PC-3 (cell line): ENCODE measurements at regions not wholly inside any gene's neighbourhood (a gene's known extent, or its start where the extent isn't known, plus 50 kb on each side); places are given as distances from the start of the nearest gene placed in this dataset.

ENCODE experiments used
- ATAC-seq: fragments of 200-7000 bp; cut with Tn5 transposase; 2 replicates; pipeline ENCODE4 v1.9.1; 2020; ENCODE audit warnings: mild to moderate bottlenecking, moderate library complexity
- BruUV-seq: library from RNA; stranded (reverse); fragments of 400-500 nt; replicated peaks from 2 replicates; lab custom pipeline; 2021; lab: Mats Ljungman, UMichigan
- CTCF ChIA-PET: fragments of 300-600 bp; sonication (Branson Sonifier 250); formaldehyde crosslinking; loops from one replicate; lab custom pipeline; 2022; ENCODE audit warnings: antibody characterized with exemption; lab: Charles Lee
- POLR2A ChIA-PET: fragments of 300-600 bp; sonication (Branson Sonifier 250); formaldehyde crosslinking; loops from one replicate; lab custom pipeline; 2022; ENCODE audit warnings: antibody characterized with exemption; ENCODE audit not compliant: unreplicated experiment; lab: Charles Lee
- DNase-seq: peaks from one replicate; pipeline ENCODE4 v3.0.0-alpha.2; 2015
- H2AFZ ChIP-seq: fragments of 300-600 bp; sonication (generic); 2 replicates; pipeline ENCODE4 v1.6.0; 2016; ENCODE audit warnings: antibody characterized with exemption, low read length
- H3F3A ChIP-seq: fragments of 300-600 bp; sonication (generic); one replicate; pipeline ENCODE4 v1.6.0; 2017; ENCODE audit warnings: antibody characterized with exemption, low read length, control low read depth, mild to moderate bottlenecking; ENCODE audit not compliant: unreplicated experiment
- H3K27ac ChIP-seq: fragments of 300-600 bp; sonication (generic); 2 replicates; pipeline ENCODE4 v1.5.1; 2016; ENCODE audit warnings: mild to moderate bottlenecking, low read length
- H3K27me3 ChIP-seq: fragments of 300-600 bp; sonication (generic); 2 replicates; pipeline ENCODE4 v1.6.1; 2016; ENCODE audit warnings: low read length, mixed read lengths
- H3K36me3 ChIP-seq: fragments of 300-600 bp; sonication (generic); 2 replicates; pipeline ENCODE4 v1.6.1; 2016; ENCODE audit warnings: low read depth, mixed run types, low read length, mixed read lengths
- H3K4me1 ChIP-seq: fragments of 300-600 bp; sonication (generic); 2 replicates; pipeline ENCODE4 v1.5.1; 2016; ENCODE audit warnings: low read length; ENCODE audit not compliant: insufficient read depth
- H3K4me2 ChIP-seq: fragments of 300-600 bp; sonication (generic); 2 replicates; pipeline ENCODE4 v1.6.0; 2016; ENCODE audit warnings: low read length
- H3K4me3 ChIP-seq: fragments of 300-600 bp; sonication (generic); 2 replicates; pipeline ENCODE4 v1.5.1; 2016; ENCODE audit warnings: mild to moderate bottlenecking, low read length, mixed read lengths
- H3K79me2 ChIP-seq: fragments of 300-600 bp; sonication (generic); 2 replicates; pipeline ENCODE4 v1.6.1; 2017; ENCODE audit warnings: low read length, mixed read lengths
- H3K9ac ChIP-seq: fragments of 300-600 bp; sonication (generic); 2 replicates; pipeline ENCODE4 v1.6.0; 2016; ENCODE audit warnings: mild to moderate bottlenecking, low read length
- H3K9me2 ChIP-seq: fragments of 300-600 bp; sonication (generic); replicated peaks from 2 replicates; pipeline ENCODE4 v1.6.1; 2016; ENCODE audit warnings: mixed run types, low read length, mixed read lengths
- H3K9me3 ChIP-seq: fragments of 300-600 bp; sonication (generic); 2 replicates; pipeline ENCODE4 v1.6.1; 2016; ENCODE audit warnings: low read length, mixed read lengths
- H4K20me1 ChIP-seq: fragments of 300-600 bp; sonication (generic); 2 replicates; pipeline ENCODE4 v1.6.1; 2016; ENCODE audit warnings: low read length, mixed read lengths
- EZH2 ChIP-seq: fragments of 300-600 bp; sonication (generic); IDR thresholded peaks from one replicate; pipeline ENCODE4 v1.6.1; 2017; ENCODE audit warnings: antibody characterized with exemption, mild to moderate bottlenecking, low read length; ENCODE audit not compliant: unreplicated experiment
- EZH2phosphoT487 ChIP-seq: fragments of 300-600 bp; sonication (generic); IDR thresholded peaks from 2 replicates; pipeline ENCODE4 v1.6.1; 2018; ENCODE audit warnings: mild to moderate bottlenecking, antibody characterized with exemption, low read length, borderline replicate concordance
- intact Hi-C: fragments of 100-400 bp; cut with micrococcal nuclease; formaldehyde crosslinking; loops from 2 replicates; pipeline ENCODE4 v1.9.0; 2023
- TF ChIP-seq, protein P1 (sequence below): fragments of 300-600 bp; sonication (generic); conservative IDR thresholded peaks from 2 replicates; pipeline ENCODE4 v1.5.1; 2017; ENCODE audit warnings: antibody characterized with exemption, low read depth, mild to moderate bottlenecking, low read length

- H3K36me3 ChIP-seq, result no peaks in the 10 kb centered on the region
- H3K9me2 ChIP-seq, result no peaks in the 10 kb centered on the region
- TF ChIP-seq EZH2phosphoT487, result no peak
- TF ChIP-seq, protein P1, sequence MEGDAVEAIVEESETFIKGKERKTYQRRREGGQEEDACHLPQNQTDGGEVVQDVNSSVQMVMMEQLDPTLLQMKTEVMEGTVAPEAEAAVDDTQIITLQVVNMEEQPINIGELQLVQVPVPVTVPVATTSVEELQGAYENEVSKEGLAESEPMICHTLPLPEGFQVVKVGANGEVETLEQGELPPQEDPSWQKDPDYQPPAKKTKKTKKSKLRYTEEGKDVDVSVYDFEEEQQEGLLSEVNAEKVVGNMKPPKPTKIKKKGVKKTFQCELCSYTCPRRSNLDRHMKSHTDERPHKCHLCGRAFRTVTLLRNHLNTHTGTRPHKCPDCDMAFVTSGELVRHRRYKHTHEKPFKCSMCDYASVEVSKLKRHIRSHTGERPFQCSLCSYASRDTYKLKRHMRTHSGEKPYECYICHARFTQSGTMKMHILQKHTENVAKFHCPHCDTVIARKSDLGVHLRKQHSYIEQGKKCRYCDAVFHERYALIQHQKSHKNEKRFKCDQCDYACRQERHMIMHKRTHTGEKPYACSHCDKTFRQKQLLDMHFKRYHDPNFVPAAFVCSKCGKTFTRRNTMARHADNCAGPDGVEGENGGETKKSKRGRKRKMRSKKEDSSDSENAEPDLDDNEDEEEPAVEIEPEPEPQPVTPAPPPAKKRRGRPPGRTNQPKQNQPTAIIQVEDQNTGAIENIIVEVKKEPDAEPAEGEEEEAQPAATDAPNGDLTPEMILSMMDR, result no peak
- no peak for TF ChIP-seq EZH2
- BruUV-seq, result no TSS peak
- ChIA-PET CTCF (no interaction called here), POLR2A (no interaction called here)
- no peak for ATAC-seq
- H3K9ac ChIP-seq, result no peak overlapping the region
- intact Hi-C loops, result no loop called here
- no peaks in the 10 kb centered on the region for H3F3A ChIP-seq
- H3K27me3 ChIP-seq, result peaks cover 69% of the 10 kb centered on the region
- H2AFZ ChIP-seq, result no peak overlapping the region
- H3K79me2 ChIP-seq, result no peaks in the 10 kb centered on the region
- DNase-seq, result no peak
- no peaks in the 10 kb centered on the region for H3K4me1 ChIP-seq
- H3K4me2 ChIP-seq, result no peak overlapping the region
- no peaks in the 10 kb centered on the region for H4K20me1 ChIP-seq
- no peaks in the 10 kb centered on the region for H3K9me3 ChIP-seq
- no peak overlapping the region for H3K27ac ChIP-seq
- H3K4me3 ChIP-seq, result no peak overlapping the region
These were observed 167.9 kb downstream of the PHETA1 start for GRCh38 chr12:111201036-111201435.

GRCh38 chr12:111197376-111197944 is 171.4 kb downstream of the PHETA1 start:
- Histone ChIP-seq H3K9me2 (no peaks in the 10 kb centered on the region), H3K4me1 (no peaks in the 10 kb centered on the region), H3K36me3 (no peaks in the 10 kb centered on the region), H3K9ac (no peak overlapping the region), H3K27me3 (peaks cover 78% of the 10 kb centered on the region), H3K4me3 (no peak overlapping the region), H3F3A (no peaks in the 10 kb centered on the region), H2AFZ (no peak overlapping the region), H3K27ac (no peak overlapping the region), H3K79me2 (no peaks in the 10 kb centered on the region), H4K20me1 (no peaks in the 10 kb centered on the region), H3K4me2 (no peak overlapping the region), H3K9me3 (no peaks in the 10 kb centered on the region)
- BruUV-seq, result no TSS peak
- DNase-seq (no peak), ATAC-seq (no peak; the same call in 1 of the 2 replicates)
- ChIA-PET CTCF (no interaction called here), POLR2A (no interaction called here)
- intact Hi-C loops, result no loop called here
- TF ChIP-seq, protein P1, result 0 out of 2 replicates have a peak, but pooled peaks have one; percentile 10
- no peak for TF ChIP-seq EZH2phosphoT487

DNA sequence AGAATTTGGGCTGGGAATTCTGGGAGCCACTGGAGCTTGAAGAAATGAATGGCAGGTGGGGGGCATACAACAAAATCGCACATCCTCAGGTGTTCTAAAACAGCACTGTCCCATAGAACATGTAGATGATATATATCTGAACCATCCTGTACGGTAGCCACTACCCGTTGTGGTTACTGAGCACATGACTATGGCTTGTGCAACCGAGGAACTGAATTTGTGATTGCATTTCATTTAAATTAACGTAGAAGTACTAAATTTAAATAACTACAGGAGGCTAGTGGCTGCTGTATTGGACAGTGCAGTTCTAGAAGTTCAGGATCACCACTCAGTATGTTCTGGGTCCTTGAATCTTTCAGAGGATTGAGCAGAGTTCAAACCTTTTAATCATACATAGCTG is 172.4 kb downstream of the PHETA1 start:
- H3K4me3 ChIP-seq, result no peak overlapping the region
- H3K4me2 ChIP-seq, result no peak overlapping the region
- no peaks in the 10 kb centered on the region for H3K9me3 ChIP-seq
- H3K9ac ChIP-seq, result no peak overlapping the region
- no peaks in the 10 kb centered on the region for H3F3A ChIP-seq
- H3K4me1 ChIP-seq, result no peaks in the 10 kb centered on the region
- intact Hi-C loops, result no loop called here
- no TSS peak for BruUV-seq
- ChIA-PET CTCF (no interaction called here), POLR2A (no interaction called here)
- no peaks in the 10 kb centered on the region for H4K20me1 ChIP-seq
- no peaks in the 10 kb centered on the region for H3K79me2 ChIP-seq
- ATAC-seq, result no peak
- H2AFZ ChIP-seq, result no peak overlapping the region
- peaks cover 71% of the 10 kb centered on the region for H3K27me3 ChIP-seq
- no peaks in the 10 kb centered on the region for H3K9me2 ChIP-seq
- no peaks in the 10 kb centered on the region for H3K36me3 ChIP-seq
- DNase-seq, result no peak
- TF ChIP-seq EZH2phosphoT487, result no peak
- TF ChIP-seq, protein P1, result no peak
- no peak for TF ChIP-seq EZH2
- no peak overlapping the region for H3K27ac ChIP-seq
